ENCODE measurements at regions not wholly inside any gene's neighbourhood (a gene's known extent, or its start where the extent isn't known, plus 50 kb on each side); places are given as distances from the start of the nearest gene placed in this dataset.
"Not testable (repeated sequence)": the region's sequence is repeated elsewhere in the genome, so short reads cannot be mapped to it uniquely, and the experiment has no call there.

DNA sequence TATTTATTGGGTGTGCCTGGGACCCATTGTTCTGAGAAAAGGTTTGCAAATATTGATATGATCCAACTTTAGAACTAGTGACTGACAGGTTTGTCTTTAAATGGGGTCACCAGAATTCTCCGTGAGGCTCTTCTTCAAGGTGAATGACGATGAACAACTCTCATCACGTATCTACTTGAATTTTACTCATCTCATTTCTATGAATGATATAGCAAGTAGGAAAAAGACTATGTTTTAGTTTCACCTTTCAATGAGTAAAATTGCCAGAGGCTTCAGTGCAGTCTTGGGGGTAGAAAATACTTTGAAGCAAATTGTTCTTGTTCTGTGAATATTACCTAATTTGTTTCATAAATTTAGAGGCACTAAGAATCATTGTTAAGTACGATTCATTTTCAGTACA, 232.0 kb downstream of the ANKRD36 start:
- TF ChIP-seq, protein P1, sequence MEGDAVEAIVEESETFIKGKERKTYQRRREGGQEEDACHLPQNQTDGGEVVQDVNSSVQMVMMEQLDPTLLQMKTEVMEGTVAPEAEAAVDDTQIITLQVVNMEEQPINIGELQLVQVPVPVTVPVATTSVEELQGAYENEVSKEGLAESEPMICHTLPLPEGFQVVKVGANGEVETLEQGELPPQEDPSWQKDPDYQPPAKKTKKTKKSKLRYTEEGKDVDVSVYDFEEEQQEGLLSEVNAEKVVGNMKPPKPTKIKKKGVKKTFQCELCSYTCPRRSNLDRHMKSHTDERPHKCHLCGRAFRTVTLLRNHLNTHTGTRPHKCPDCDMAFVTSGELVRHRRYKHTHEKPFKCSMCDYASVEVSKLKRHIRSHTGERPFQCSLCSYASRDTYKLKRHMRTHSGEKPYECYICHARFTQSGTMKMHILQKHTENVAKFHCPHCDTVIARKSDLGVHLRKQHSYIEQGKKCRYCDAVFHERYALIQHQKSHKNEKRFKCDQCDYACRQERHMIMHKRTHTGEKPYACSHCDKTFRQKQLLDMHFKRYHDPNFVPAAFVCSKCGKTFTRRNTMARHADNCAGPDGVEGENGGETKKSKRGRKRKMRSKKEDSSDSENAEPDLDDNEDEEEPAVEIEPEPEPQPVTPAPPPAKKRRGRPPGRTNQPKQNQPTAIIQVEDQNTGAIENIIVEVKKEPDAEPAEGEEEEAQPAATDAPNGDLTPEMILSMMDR (conservative IDR thresholded peaks at IDR 0.05; ENCODE audit: low read depth, low read length): not testable (repeated sequence)
- TF ChIP-seq MAZ (IDR thresholded peaks at IDR 0.05; ENCODE audit: borderline replicate concordance, low read depth, low read length); FOS (IDR thresholded peaks at IDR 0.05; ENCODE audit: low read depth, low read length); NFE2L2 (IDR thresholded peaks at IDR 0.05; ENCODE audit: low read depth, low read length): not testable (repeated sequence)
